ENCODE measurements at regions not wholly inside any gene's neighbourhood (a gene's known extent, or its start where the extent isn't known, plus 50 kb on each side); places are given as distances from the start of the nearest gene placed in this dataset.
"Not testable (repeated sequence)": the region's sequence is repeated elsewhere in the genome, so short reads cannot be mapped to it uniquely, and the experiment has no call there.

GRCh38 chr14:97771340-97772045 is 974.3 kb downstream of the VRK1 start:
- DNase-seq: no peak

DNA sequence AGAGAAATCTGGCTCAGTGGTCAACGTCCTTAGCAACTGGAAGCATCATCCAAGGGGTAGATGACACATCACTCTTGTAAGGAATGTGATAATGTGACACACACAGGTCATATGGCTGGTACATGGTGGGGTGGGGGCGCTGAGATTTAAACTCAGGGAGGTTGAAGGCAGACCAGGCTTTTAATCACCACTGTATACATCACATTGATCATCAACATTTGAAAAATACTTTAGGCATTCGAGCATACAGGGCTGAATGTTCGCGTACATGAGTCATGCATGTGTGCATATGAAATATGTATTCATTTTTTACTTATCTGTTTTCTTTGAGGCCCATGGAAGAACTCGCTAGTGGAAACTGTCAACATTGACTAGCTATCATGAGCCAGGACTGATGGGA is 976.4 kb downstream of the VRK1 start:
- no peak for DNase-seq

DNA sequence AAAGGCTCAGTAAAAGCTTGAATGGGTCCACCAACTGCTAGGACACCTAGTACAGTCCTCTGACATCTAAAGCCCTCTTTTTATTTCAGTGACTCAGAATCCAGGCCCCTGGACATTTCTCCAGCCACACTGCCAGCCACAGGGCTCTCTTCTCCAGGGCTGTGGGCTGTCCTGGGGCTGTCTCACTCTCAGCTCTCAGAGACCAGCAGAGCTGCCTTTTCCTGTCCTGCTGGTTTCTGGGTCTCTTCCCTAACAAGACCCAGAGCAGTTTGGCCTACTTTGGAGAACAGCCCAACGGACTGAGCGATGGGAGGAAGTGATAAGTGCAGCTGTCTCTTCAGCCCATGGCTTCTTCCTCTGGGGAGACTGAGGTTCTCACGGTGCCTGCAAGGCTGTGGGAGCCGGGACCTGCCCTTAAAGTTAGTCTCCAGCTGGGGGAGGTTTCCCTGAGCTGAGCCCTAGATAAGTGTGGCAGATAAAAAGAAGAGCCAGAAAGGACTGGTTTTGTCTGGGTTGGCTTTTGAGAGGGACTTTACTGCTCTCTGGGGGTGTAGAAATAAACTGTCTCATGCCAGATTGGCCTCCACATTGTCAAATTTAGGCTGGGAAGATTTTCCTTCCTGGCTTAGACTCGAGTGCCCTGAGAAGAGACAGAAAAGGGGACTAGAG is 979.8 kb downstream of the VRK1 start:
- DNase-seq: no peak

DNA sequence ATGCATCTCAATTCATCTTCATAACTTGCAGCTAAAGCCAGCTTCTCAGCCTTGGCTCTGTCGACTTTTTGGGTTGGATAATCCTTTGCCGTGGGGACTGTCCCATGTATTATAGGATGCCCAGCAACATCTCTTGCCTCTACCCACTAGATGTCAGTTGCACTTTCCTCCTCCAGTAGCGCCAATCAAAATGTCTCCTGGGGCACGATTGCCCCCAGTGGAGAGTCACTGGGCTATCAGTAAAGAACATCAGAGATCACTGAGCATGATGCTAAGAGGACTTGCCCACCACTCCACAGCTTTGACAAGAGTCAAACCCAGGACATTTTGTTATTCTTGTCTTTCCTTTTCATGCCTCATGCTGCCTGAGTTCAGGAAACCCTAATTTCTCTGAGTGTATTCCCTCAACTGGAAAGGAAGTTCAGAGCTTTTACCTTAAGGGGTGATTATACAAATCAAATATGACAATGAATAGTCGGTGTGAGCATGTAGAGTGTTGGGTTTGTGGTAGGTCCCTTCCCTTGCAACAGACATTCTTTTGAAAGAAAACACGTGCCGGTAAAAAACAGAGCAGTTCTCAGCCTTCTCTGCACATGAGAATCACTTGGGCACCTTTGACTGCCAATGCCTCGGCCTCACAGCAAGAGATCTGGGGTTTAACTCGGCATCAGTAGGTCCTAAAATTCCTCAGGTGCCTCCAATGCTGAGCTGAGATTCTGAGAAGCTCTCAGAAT is 980.6 kb downstream of the VRK1 start:
- no peak for DNase-seq

- no peak for DNase-seq
Observed at GRCh38 chr14:97779140-97779539, 982.0 kb downstream of the VRK1 start.

- no peak for DNase-seq
Observed at GRCh38 chr14:97780804-97781203, 983.6 kb downstream of the VRK1 start.

DNA sequence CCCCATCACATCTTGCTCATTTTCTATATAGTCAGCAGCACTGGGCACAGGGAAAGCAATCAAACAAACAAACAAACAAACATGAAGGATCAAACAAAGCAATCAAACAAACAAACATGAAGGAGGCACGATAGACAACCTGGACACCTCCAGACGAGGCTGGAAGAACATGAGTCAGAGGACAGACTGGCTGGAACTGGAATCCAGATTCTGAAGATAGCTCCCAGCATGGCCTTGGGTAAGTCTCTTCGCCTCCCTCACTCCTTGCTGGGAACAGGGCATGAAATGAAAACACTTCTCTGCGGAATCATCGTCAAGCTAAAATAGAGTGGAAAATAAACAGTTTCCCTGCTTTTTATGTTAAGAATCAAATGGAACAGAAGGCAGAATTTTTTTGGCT is 984.8 kb downstream of the VRK1 start:
- DNase-seq: no peak

DNA sequence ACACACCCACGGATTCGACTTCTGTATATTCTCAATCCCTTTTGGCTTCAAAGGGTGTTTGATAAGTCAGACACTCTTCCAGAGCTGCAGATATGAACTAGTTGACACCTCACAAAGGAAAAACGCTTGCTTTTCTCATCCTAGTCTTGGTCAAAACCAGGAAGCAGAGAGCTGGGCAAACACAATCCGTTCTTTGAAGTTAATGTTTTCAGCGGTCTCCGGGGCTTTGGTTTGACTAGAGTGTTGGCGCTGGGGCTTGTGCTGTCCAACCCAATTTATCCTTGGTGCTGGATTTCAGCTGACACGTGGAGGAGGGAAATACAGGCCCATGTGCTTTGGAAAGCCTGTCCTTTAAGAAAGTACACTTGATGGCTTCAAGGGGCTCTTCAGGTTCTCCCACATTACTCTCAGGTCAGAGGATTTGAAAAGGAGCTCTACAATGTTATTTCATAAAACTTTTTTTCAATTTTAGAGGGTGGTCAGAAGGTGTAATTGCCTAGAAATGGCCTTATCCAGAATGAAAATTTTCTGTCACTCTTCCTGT is 985.8 kb downstream of the VRK1 start:
- DNase-seq: no peak

DNA sequence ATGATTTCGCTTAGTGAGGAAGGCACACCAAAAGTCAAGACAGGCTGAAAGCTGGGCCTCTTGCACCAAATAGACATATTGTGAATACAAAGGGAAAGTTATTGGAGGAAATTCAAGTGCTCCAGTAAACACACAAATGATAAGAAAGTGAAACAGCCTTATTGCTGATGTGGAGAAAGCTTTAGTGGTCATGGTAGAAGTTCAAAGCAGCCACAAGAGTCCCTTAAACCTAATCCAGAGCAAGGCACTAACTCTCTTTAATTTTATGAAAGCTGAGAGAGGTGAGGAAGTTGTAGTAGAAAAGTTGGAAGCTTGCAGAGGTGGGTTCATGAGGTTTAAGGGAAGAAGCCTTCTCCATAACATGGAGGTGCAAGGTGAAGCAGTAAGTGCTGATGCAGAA is 988.3 kb downstream of the VRK1 start:
- DNase-seq: no peak

GRCh38 chr14:97788364-97788763 is 991.2 kb downstream of the VRK1 start:
- no peak for DNase-seq

- no peak for DNase-seq
Observed at GRCh38 chr14:97788846-97789526, 991.8 kb downstream of the VRK1 start.

DNA sequence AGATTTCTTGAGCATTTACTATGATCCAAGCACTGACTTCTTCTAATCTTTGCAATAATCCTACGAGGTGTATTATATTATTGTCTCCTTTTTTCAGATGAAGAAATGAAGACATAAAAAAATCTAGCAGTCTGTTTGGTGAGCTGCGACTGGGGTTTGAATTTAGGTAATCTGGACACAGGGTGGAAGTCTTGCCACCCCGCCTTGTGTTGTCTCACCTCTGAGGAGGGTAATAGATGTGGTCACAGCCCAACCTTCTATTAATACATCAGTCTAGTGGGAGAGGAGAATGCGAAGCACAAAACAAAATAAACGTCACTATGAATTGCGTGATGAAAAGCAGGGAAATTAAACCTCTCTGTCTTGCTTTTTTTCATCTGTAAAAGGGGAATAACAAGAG is 993.9 kb downstream of the VRK1 start:
- DNase-seq: no peak

DNA sequence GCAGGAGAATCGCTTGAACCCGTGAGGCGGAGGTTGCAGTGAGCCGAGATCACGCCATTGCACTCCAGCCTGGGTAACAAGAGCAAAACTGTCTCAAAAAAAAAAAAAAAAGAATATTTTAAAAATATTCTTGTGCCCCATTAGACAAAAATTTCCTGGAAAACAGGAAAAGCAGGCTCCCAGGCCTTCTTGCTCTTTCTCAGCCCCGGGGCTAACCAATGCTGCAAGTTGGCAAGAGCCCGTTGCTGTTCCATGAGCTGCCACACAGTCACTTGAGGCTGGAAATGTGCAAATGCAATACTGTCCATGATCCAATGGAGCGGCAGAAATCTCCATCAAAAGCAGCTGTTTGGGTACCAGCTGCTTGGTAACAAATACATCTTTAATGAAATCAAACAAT is 994.7 kb downstream of the VRK1 start:
- DNase-seq: no peak

- no peak for DNase-seq
Observed at GRCh38 chr14:97796511-97796910, 999.3 kb downstream of the VRK1 start.

GRCh38 chr14:97798176-97798575 is 1001.0 kb downstream of the VRK1 start:
- no peak for DNase-seq

GRCh38 chr14:97802430-97803373 is 1005.5 kb downstream of the VRK1 start:
- DNase-seq: no peak

GRCh38 chr14:97804056-97804455 is 1006.9 kb downstream of the VRK1 start:
- no peak for DNase-seq

DNA sequence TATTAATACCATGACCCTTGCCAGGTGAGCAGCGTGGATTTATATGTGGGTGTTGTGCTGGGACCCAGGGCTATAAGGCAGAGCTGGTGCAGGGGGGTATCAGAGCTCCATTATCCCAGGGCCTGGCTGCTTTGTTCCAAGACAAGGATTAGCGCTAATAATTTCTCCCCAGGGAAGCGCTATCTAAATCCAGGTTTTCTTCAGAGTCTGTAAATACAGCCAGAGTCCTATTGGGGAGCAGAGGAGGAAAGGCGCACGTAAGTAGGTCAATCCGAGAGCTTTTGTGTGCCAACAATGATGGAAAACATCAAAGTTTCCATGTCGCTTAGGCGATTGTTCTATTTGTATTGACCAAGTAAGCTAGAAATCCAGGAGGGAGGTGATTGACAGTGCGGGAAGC is 1009.7 kb downstream of the VRK1 start:
- no peak for DNase-seq

DNA sequence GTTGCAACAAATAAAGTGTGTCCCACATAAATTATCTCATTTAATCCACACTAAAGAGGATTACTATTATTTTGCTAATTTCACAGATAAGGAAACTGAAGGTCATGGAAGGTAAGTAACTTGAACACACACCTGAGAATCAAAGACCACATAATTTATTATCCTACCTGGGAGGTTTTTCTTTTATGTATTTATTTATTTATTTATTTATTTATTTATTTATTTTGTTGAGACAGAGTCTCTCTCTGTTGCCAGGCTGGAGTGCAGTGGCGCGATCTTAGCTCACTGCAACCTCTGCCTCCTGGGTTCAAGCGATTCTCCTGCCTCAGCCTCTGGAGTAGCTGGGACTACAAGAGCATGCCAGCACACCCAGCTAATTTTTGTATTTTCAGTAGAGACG is 1011.4 kb downstream of the VRK1 start:
- not testable (repeated sequence) for DNase-seq

- no peak for DNase-seq
Observed at GRCh38 chr14:97813556-97813955, 1016.4 kb downstream of the VRK1 start.

DNA sequence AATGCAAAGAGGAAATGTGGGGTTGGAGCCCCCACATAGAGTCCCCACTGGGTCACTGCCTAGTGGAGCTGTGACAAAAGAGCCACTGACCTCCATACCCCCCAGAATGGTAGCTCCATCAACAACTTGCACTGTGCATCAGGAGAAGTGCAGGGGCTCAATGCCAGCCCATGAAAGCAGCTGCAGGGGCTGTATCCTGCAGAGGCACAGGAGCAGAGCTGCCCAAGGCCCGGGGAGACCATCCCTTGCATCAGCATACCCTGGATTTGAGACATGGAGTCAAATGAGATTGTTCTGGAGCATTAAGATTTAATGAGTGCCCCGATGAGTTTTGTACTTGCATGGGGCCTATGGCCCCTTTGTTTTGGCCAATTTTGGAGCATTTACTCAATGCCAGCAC is 1023.6 kb downstream of the VRK1 start:
- DNase-seq: no peak

- peak in 2 of 4 experiments; percentile 8 to 17 for DNase-seq
Observed at GRCh38 chr14:97824218-97824617, 1027.0 kb downstream of the VRK1 start.
